Amniotic epithelial cell (primary cell): ENCODE measurements at regions not wholly inside any gene's neighbourhood (a gene's known extent, or its start where the extent isn't known, plus 50 kb on each side); places are given as distances from the start of the nearest gene placed in this dataset.
A peak's percentile ranks its signal among the peaks of the same experiment; 100 is the strongest.

ENCODE experiments used
- DNase-seq: peaks from one replicate; pipeline ENCODE4 v3.0.0-alpha.2; 2010; ENCODE audit warnings: low read depth

- no peak for DNase-seq
These were observed 55.4 kb downstream of the GSX1 start for GRCh38 chr13:27847669-27848068.

DNA sequence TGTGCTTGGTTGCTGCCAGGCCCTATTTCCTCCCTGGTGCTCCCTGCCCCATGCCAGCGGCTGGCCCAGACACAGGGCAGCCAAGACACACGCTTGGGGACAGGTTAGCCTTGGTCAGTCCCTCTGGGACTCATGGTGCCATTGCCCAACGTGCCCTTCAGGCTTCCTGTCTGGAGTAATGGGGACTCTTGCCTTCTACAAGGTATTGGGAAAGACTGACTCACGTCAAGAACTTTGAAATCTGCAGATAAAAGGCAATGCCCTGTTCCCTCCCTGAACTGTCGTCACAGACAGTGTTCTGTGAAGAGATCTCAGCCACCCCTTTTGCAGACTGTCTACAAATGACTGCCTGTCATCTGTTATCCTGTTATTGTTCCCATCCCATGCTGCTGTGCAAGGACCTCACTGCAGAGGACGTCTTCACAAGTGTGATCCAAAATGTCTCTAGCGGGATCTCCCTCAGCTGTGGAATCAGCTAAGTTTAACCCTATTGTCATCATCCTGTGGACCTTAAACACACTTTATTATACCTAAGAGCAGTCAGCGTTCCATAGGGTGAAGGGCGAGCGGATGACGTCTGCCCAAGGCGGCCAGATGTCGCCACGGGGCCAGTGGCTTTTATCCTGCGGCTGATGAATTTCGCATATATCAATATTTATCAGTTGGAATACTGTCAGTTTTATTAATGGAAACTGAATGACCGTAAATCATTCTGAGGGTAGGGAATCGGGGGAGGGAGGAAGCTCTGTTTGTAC is 59.0 kb downstream of the GSX1 start:
- DNase-seq, result no peak

- no peak for DNase-seq
These were observed 60.2 kb downstream of the GSX1 start for GRCh38 chr13:27852491-27852890.

DNA sequence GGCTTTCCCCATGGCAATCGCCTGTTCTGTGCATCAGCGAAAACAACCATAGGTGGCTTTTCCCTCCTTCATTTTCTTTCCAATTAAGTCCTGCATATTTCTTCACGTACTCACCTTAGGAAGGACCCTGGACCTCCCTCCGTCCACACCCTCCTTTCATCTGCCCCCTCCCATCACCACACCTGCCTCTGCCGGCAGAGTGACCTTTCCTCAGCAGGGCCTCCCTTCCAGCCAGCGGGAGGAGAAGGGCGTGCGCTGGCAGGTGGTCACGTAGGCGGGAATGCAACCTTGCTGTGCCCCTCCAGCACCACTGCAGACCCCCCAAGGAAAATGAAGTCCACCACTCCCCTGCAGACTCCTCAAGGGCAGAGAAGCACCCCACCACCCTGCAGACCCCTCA is 61.1 kb downstream of the GSX1 start:
- DNase-seq, result no peak

- no peak for DNase-seq
These were observed 61.6 kb downstream of the GSX1 start for GRCh38 chr13:27853861-27854260.

DNA sequence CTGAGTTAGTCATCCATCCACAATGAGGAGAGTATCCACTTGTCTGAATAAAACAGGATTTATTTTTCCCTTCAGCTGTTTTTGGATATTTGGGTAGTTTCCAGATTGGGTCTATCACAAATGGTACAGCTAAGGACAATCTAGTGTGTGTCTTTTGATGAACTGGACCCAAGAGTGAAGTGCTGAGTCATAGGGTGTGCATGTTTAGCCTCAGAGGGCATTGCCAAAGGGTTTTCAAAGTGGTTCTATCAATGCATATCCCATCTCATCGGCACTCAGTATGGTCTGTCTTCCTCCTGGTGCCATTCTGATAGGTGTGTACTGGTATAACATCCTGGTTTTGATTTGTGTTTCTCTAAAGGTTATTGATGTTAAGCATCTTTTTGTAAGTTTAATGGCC is 62.3 kb downstream of the GSX1 start:
- DNase-seq, result no peak

DNA sequence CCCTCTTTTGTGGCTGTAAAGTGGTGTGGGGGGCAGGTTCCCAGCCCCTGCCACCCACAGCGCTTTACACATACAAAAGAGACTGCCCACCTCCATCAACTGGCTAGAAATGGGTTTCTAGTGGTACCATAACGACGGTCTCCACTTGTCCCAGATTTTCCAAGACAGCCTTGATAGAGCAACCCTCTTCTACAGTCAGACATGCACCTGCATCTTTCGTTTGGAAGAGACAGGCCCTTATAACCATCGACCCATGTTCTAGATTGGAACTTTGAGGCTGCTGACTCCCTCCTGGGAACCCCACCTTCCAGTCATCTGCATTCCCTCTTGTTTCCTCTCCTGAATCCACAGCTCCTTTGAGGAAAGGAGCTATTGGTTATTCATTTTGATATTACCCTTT is 63.1 kb downstream of the GSX1 start:
- DNase-seq, result no peak

GRCh38 chr13:27857282-27857681 is 62.5 kb upstream of the PDX1 start:
- DNase-seq, result no peak

- no peak for DNase-seq
These were observed 61.8 kb upstream of the PDX1 start for GRCh38 chr13:27858046-27858445.

GRCh38 chr13:27860743-27861142 is 59.1 kb upstream of the PDX1 start:
- no peak for DNase-seq

DNA sequence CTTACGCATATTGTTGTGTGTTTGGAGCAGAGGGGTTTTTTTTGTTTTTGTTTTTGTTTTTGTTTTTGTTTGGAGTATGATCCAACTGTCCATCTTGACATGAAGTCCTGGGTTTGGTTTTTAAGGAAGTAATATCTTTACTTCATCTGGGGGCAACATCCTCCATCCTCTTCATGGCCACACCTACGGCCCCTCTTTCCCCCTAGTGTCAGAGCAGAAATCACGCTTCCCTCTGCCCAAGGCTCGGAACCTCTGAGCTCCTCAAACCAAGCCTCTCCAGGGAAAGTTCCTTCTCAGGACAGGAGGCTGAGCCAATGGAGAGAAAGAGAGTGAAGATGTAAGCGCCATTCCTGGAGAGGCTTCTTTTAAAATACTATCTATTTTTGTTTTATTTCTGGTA is 58.6 kb upstream of the PDX1 start:
- no peak for DNase-seq

GRCh38 chr13:27868641-27869435 is 51.0 kb upstream of the PDX1 start:
- DNase-seq, result peak; percentile 10

DNA sequence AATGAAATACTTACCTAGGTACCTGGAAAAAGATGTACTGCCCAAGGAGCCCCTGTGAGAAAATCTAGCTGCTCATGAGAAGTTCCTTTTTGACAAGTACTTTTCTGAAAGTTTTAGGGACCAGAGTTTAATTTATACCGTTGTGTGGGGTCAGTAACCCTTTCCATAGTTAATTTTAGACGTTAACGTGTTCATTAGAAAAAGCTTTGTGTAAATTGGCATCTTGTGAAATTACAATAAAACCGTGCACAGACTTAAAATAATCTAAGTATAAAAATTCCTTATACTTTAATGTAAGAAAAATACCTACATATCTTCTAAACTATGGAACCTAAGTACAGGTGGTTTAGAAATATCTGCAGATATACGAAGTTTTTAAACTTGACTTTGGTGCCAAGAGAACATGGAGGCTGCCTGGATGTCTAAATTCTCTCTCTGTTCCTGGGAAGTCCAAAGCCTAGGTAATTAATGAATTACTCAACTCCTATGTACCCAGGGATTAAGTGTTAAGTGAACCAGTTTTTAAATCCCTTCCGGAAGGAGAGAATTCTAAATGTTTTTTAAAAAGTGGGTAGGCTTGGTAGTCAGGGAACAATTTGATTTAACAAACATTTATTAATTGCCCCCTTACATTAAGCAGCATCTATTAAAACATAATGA is 50.2 kb upstream of the PDX1 start:
- DNase-seq, result no peak
